H1 (cell line): ENCODE measurements at regions not wholly inside any gene's neighbourhood (a gene's known extent, or its start where the extent isn't known, plus 50 kb on each side); places are given as distances from the start of the nearest gene placed in this dataset.

Experiments
- EP300 ChIP-seq, 2 experiments: IDR thresholded peaks; 1 replicate in 1 of 2; 2 replicates in 1 of 2; pipeline ENCODE4 v1.6.1; 2011 to 2012; ENCODE audit warnings: low read depth in 2 of 2, low read length in 2 of 2, mild to moderate bottlenecking in 2 of 2, borderline replicate concordance in 1 of 2, inconsistent platforms in 1 of 2, moderate library complexity in 1 of 2
- POLR2A ChIP-seq, 2 experiments: IDR thresholded peaks; 1 replicate in 1 of 2; 2 replicates in 1 of 2; pipeline ENCODE4 v1.6.1; 2011; ENCODE audit warnings: low read depth in 2 of 2, low read length in 2 of 2, mild to moderate bottlenecking in 2 of 2; ENCODE audit errors: control extremely low read depth in 1 of 2

DNA sequence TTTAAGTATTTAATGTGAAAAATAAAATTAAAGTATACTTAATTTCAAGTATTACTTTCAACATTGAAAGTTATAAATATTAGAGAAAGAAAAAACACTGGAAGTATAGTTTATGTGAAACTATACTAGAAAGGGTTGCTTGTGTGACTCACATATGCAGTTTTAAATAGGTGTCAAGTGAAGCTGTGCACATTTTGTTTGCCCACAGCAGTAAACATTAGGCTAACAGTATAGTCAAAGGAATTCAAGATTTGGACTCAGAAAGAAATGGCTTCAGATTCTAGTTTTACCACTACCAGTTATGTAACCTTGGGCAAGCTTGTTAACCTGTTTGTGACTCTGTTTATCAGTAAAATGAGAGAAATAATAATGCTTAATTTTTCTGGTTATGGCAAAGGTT, 148.2 kb downstream of the FAM47B start:
- TF ChIP-seq POLR2A (IDR thresholded peaks at IDR 0.05; ENCODE audit: control extremely low read depth in 1 of 2, low read depth in 2 of 2, low read length in 2 of 2) (no peak), EP300 (IDR thresholded peaks at IDR 0.05; ENCODE audit: borderline replicate concordance in 1 of 2, low read depth in 2 of 2, low read length in 2 of 2) (no peak)
